Endothelial cell (in vitro differentiated cells): ENCODE measurements at regions not wholly inside any gene's neighbourhood (a gene's known extent, or its start where the extent isn't known, plus 50 kb on each side); places are given as distances from the start of the nearest gene placed in this dataset.
"Not testable (repeated sequence)": the region's sequence is repeated elsewhere in the genome, so short reads cannot be mapped to it uniquely, and the experiment has no call there.

ENCODE experiments used
- DNase-seq: peaks from one replicate; pipeline ENCODE4 v3.0.0; 2021; ENCODE audit warnings: low spot score
- H3K27ac Mint-ChIP-seq: one replicate; pipeline ENCODE4 v1.8.0; 2021; ENCODE audit warnings: mixed read lengths, inconsistent platforms; ENCODE audit not compliant: unreplicated experiment
- H3K27me3 Mint-ChIP-seq: one replicate; pipeline ENCODE4 v1.8.0; 2021; ENCODE audit warnings: mild to moderate bottlenecking, moderate library complexity, mixed read lengths, inconsistent platforms; ENCODE audit not compliant: unreplicated experiment
- H3K36me3 Mint-ChIP-seq: one replicate; pipeline ENCODE4 v1.8.0; 2021; ENCODE audit warnings: mild to moderate bottlenecking, low read depth, mixed read lengths, inconsistent platforms; ENCODE audit not compliant: unreplicated experiment
- H3K4me1 Mint-ChIP-seq: one replicate; pipeline ENCODE4 v1.8.0; 2021; ENCODE audit warnings: mild to moderate bottlenecking, mixed read lengths, inconsistent platforms; ENCODE audit not compliant: unreplicated experiment
- H3K4me3 Mint-ChIP-seq: one replicate; pipeline ENCODE4 v1.8.0; 2021; ENCODE audit warnings: mild to moderate bottlenecking, mixed read lengths, inconsistent platforms; ENCODE audit not compliant: unreplicated experiment
- H3K9me3 Mint-ChIP-seq: one replicate; pipeline ENCODE4 v1.8.0; 2021; ENCODE audit warnings: mixed read lengths, inconsistent platforms; ENCODE audit not compliant: unreplicated experiment
- CTCF ChIP-seq: fragments of 200-600 bp; sonication (generic); IDR thresholded peaks from one replicate; pipeline ENCODE4 v1.5.0; 2021; ENCODE audit warnings: antibody characterized with exemption; ENCODE audit not compliant: unreplicated experiment

GRCh38 chr12:33942172-33942571 lies 80.1 kb upstream of the ALG10 start:
- peak; percentile 52 for TF ChIP-seq CTCF
- Mint-ChIP-seq H3K9me3 (no peaks in the 10 kb centered on the region), H3K27me3 (no peaks in the 10 kb centered on the region), H3K36me3 (no peaks in the 10 kb centered on the region), H3K4me1 (no peaks in the 10 kb centered on the region), H3K4me3 (no peak overlapping the region), H3K27ac (no peak overlapping the region)
- DNase-seq: no peak

GRCh38 chr12:33944703-33945437 lies 77.4 kb upstream of the ALG10 start:
- Mint-ChIP-seq H3K9me3 (peaks cover 3% of the 10 kb centered on the region), H3K36me3 (peaks cover 1% of the 10 kb centered on the region), H3K27me3 (no peaks in the 10 kb centered on the region), H3K4me3 (no peak overlapping the region), H3K27ac (no peak overlapping the region), H3K4me1 (no peaks in the 10 kb centered on the region)
- DNase-seq: no peak
- TF ChIP-seq CTCF: no peak

GRCh38 chr12:33945438-33945784 lies 76.9 kb upstream of the ALG10 start:
- Mint-ChIP-seq H3K4me3 (no peak overlapping the region), H3K9me3 (peaks cover 8% of the 10 kb centered on the region), H3K4me1 (no peaks in the 10 kb centered on the region), H3K27me3 (no peaks in the 10 kb centered on the region), H3K27ac (no peak overlapping the region), H3K36me3 (peaks cover 6% of the 10 kb centered on the region)
- DNase-seq: no peak
- no peak for TF ChIP-seq CTCF

- not testable (repeated sequence) for H3K4me3 Mint-ChIP-seq, H3K27me3 Mint-ChIP-seq, H3K36me3 Mint-ChIP-seq, H3K9me3 Mint-ChIP-seq, H3K27ac Mint-ChIP-seq, DNase-seq, H3K4me1 Mint-ChIP-seq
Observed at GRCh38 chr12:33966219-33966618, 56.1 kb upstream of the ALG10 start.

GRCh38 chr12:33967760-33968159 lies 54.5 kb upstream of the ALG10 start:
- TF ChIP-seq CTCF: no peak
- H3K9me3 Mint-ChIP-seq: no peaks in the 10 kb centered on the region
- H3K4me3 Mint-ChIP-seq: no peak overlapping the region
- H3K4me1 Mint-ChIP-seq: no peaks in the 10 kb centered on the region
- no peaks in the 10 kb centered on the region for H3K27me3 Mint-ChIP-seq
- no peaks in the 10 kb centered on the region for H3K36me3 Mint-ChIP-seq
- H3K27ac Mint-ChIP-seq: no peak overlapping the region
- no peak for DNase-seq
